ENCODE measurements at regions not wholly inside any gene's neighbourhood (a gene's known extent, or its start where the extent isn't known, plus 50 kb on each side); places are given as distances from the start of the nearest gene placed in this dataset.
"Not testable (repeated sequence)": the region's sequence is repeated elsewhere in the genome, so short reads cannot be mapped to it uniquely, and the experiment has no call there.

DNA sequence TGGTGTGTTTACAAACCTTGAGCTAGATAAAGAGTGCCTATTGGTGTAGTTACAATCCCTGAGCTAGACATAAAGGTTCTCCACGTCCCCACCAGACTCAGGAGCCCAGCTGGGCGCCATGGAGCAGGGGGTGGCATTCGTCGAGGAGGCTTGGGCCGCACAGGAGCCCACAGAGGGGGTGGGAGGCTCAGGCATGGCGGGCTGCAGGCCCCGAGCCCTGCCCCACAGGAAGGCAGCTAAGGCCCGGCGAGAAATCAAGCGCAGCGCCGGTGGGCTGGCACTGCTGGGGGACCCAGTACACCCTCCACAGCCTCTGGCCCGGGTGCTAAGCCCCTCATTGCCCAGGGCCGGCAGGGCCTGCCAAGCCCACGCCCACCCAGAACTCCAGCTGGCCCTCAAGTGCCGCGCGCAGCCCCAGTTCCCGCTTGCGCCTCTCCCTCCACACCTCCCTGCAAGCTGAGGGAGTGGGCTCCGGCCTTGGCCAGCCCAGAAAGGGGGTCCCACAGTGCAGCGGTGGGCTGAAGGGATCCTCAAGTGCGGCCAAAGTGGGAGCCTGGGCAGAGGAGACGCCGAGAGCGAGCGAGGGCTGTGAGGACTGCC lies 562.1 kb upstream of the LUZP2 start:
- TF ChIP-seq, protein P1, sequence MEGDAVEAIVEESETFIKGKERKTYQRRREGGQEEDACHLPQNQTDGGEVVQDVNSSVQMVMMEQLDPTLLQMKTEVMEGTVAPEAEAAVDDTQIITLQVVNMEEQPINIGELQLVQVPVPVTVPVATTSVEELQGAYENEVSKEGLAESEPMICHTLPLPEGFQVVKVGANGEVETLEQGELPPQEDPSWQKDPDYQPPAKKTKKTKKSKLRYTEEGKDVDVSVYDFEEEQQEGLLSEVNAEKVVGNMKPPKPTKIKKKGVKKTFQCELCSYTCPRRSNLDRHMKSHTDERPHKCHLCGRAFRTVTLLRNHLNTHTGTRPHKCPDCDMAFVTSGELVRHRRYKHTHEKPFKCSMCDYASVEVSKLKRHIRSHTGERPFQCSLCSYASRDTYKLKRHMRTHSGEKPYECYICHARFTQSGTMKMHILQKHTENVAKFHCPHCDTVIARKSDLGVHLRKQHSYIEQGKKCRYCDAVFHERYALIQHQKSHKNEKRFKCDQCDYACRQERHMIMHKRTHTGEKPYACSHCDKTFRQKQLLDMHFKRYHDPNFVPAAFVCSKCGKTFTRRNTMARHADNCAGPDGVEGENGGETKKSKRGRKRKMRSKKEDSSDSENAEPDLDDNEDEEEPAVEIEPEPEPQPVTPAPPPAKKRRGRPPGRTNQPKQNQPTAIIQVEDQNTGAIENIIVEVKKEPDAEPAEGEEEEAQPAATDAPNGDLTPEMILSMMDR (IDR thresholded peaks at IDR 0.05): not testable (repeated sequence)
- TF ChIP-seq ZFX (IDR thresholded peaks at IDR 0.05; ENCODE audit: borderline replicate concordance): not testable (repeated sequence)
